IPS-NIHi11 (cell line): ENCODE measurements at regions not wholly inside any gene's neighbourhood (a gene's known extent, or its start where the extent isn't known, plus 50 kb on each side); places are given as distances from the start of the nearest gene placed in this dataset.
A peak's percentile ranks its signal among the peaks of the same experiment; 100 is the strongest.

Experiments used
- DNase-seq: peaks from one replicate; pipeline ENCODE4 v3.0.0; 2012; ENCODE audit warnings: mixed read lengths, low spot score

- peak; percentile 29 for DNase-seq
These were observed 72.4 kb upstream of the GGTLC1 start for GRCh38 chr20:24060851-24061590.

DNA sequence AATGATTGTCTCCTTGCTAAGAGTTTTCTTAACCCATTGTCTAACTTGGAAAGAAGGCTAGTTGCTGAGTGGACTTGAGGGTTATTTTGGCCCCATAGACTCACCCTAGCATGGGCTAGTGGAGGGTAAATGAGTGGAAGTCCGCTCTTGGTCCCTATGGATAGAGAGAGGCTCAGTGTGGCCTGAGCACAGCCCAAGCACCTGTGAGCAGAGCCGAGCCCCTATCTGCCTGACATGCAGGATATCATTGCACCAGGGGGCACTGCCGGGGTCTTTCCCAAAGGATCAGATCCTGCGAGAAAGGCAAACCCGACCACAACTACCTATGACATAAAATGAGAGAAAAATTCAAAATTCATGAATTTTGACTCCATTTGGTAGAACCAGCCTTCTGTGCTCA, 70.6 kb upstream of the GGTLC1 start:
- DNase-seq = no peak

- DNase-seq = no peak
These were observed 67.9 kb upstream of the GGTLC1 start for GRCh38 chr20:24056491-24056890.

- no peak for DNase-seq
These were observed 64.2 kb upstream of the GGTLC1 start for GRCh38 chr20:24052599-24053275.

GRCh38 chr20:24051160-24051559, 62.6 kb upstream of the GGTLC1 start:
- DNase-seq = no peak

GRCh38 chr20:24050119-24050518, 61.5 kb upstream of the GGTLC1 start:
- DNase-seq = no peak

- no peak for DNase-seq
These were observed 60.5 kb upstream of the GGTLC1 start for GRCh38 chr20:24049081-24049480.

GRCh38 chr20:24048024-24048611, 59.5 kb upstream of the GGTLC1 start:
- DNase-seq = no peak

- no peak for DNase-seq
These were observed 58.3 kb upstream of the GGTLC1 start for GRCh38 chr20:24046888-24047287.

GRCh38 chr20:24045621-24046318, 57.2 kb upstream of the GGTLC1 start:
- no peak for DNase-seq

DNA sequence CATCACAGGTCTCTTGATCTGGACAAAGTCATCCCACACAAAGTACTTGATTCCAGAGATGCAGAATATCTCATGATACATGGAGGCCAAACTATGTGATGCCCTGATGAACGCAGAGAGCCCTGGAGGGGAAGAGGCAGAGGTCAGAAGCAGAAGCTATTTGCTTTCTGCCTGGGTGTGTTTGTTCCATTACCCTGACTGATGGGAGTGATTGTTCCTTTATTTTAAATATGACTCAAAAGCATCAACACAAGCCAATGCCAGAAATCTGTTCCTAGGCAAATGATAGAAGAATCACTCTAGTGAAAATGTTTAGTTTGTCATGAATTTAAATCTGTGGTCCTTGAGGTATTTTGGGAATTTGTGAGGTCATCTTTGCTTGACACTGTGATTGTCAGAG, 54.7 kb upstream of the GGTLC1 start:
- no peak for DNase-seq

DNA sequence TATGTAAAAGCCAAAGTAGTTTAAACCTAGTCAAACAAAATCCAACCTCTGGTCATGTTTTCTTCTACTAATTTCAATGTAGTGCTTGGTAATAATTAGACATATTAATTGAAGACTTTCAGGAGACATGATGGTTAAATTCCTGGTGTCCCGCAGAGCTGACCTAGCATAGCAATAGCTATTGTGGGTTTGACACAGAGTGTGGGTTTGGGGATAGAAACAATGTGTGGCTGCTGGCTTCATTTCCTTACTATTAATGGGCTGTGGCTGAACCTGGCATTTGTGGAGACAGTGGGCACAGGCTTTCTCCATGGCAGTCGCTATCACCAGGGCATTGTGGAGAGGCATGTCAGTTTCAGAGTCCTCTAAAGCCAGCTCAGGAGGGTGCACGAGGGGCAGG, 54.1 kb upstream of the GGTLC1 start:
- no peak for DNase-seq

GRCh38 chr20:24040896-24041459, 52.4 kb upstream of the GGTLC1 start:
- no peak for DNase-seq

DNA sequence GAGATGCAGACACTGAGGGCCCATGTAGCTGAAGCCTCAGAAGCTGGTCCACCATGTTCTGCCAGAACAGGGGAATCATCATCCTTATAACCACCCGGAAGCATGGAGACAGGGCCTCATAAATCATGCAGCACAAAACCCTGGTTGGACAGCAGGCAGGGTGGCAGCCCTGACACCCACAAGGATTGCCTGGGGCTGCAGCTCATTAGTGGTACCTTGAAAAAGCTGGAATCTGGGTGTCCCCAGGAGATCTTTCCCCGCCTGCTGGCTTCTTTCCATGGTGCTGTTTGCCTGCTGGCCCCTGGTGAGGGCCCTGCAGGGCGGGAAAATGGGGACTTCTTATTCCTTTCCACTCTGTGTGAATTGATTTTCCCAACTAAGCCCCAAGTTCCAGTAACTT, 50.6 kb upstream of the GGTLC1 start:
- DNase-seq = no peak
